ENCODE measurements at regions not wholly inside any gene's neighbourhood (a gene's known extent, or its start where the extent isn't known, plus 50 kb on each side); places are given as distances from the start of the nearest gene placed in this dataset.

DNA sequence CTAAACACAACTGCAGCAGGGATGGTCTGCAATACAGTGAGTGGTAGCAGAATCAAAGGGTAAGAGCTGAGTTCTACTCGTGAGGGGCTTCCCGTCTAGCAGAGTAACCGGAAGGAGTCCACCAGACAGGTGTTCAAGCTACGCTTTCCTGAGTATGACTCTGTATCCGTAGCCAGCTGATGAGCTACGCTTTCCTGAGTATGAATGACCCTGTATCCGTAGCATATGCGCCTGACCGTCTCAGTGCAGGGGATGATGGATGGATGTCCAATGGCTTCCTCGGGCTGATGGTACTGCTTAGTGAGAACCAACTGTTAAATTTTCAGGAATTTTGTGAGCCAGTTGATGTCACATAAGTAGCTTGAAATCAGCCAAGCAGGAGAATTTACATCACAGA lies 244.1 kb upstream of the MYT1L start:
- Mint-ChIP-seq H3K4me1 (no peaks in the 10 kb centered on the region), H3K36me3 (no peaks in the 10 kb centered on the region), H3K9me3 (no peaks in the 10 kb centered on the region), H3K4me3 (no peak overlapping the region), H3K27ac (no peak overlapping the region), H3K27me3 (ENCODE audit: low read depth in 2 of 2) (no peaks in the 10 kb centered on the region)
- H3K4me1 ChIP-seq (ENCODE audit: control insufficient read depth, insufficient read depth, low read length) = no peaks in the 10 kb centered on the region
- no peaks in the 10 kb centered on the region for H3K27me3 ChIP-seq (ENCODE audit: control insufficient read depth, insufficient read depth, low read length)
- H3K4me3 ChIP-seq (ENCODE audit: low read length) = no peak overlapping the region
- H3K36me3 ChIP-seq (ENCODE audit: control insufficient read depth, insufficient read depth, low read length) = no peaks in the 10 kb centered on the region
- intact Hi-C loops (cut with micrococcal nuclease) = no loop called here
- ATAC-seq (no peak), DNase-seq (no peak)
- no peak overlapping the region for H3K27ac ChIP-seq (ENCODE audit: low read length)
- H3K9me3 ChIP-seq (ENCODE audit: control insufficient read depth, insufficient read depth, low read length) = no peaks in the 10 kb centered on the region
- TF ChIP-seq, protein P1, sequence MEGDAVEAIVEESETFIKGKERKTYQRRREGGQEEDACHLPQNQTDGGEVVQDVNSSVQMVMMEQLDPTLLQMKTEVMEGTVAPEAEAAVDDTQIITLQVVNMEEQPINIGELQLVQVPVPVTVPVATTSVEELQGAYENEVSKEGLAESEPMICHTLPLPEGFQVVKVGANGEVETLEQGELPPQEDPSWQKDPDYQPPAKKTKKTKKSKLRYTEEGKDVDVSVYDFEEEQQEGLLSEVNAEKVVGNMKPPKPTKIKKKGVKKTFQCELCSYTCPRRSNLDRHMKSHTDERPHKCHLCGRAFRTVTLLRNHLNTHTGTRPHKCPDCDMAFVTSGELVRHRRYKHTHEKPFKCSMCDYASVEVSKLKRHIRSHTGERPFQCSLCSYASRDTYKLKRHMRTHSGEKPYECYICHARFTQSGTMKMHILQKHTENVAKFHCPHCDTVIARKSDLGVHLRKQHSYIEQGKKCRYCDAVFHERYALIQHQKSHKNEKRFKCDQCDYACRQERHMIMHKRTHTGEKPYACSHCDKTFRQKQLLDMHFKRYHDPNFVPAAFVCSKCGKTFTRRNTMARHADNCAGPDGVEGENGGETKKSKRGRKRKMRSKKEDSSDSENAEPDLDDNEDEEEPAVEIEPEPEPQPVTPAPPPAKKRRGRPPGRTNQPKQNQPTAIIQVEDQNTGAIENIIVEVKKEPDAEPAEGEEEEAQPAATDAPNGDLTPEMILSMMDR (IDR thresholded peaks at IDR 0.05) = no peak
- 95% methylated on average over 10 of the region's 10 CpGs for WGBS (ENCODE audit: insufficient coverage)

DNA sequence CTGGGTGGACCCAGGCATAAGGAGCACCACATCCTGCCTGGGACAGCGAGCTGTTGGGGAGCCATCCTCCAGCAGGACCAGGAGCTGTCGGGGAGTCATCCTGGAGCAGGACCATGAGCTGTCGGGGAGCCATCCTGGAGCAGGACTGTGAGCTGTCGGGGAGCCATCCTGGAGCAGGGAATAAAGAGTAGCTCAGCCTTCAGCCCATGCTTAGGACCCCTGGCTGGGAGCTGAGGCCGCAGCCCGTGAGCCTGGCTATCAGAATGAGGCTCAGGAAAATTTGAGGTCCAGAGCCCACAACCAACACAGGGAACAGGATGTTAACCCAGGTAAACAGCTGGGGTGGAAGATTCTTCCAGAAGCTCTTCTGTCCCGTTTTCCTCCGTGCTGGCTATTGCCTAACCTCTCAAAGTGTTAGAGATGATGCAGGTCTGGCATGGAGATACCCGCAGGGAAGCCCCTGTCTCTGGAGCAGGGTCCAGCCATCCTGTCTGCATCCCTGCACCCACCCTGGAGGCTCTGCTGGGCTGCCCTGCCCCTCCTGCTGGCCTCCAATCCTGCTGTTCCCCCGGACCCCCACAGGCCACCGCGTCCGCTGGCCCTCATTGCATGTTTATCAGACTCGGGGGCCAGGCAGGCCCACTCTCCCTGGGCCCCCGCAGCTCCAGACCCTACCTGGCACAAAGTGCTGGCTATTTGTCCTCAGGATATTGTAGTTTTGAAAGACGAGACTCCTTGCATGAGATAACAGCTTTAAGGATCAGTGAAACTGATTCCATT lies 243.5 kb upstream of the MYT1L start:
- no peak overlapping the region for H3K4me3 ChIP-seq (ENCODE audit: low read length)
- no peaks in the 10 kb centered on the region for H3K36me3 Mint-ChIP-seq
- 89% methylated on average over 15 of the region's 16 CpGs for WGBS (ENCODE audit: insufficient coverage)
- H3K27me3 ChIP-seq (ENCODE audit: control insufficient read depth, insufficient read depth, low read length) = no peaks in the 10 kb centered on the region
- DNase-seq (no peak), ATAC-seq (no peak)
- H3K27ac Mint-ChIP-seq = no peak overlapping the region
- H3K9me3 ChIP-seq (ENCODE audit: control insufficient read depth, insufficient read depth, low read length) = no peaks in the 10 kb centered on the region
- no peaks in the 10 kb centered on the region for H3K27me3 Mint-ChIP-seq (ENCODE audit: low read depth in 2 of 2)
- H3K9me3 Mint-ChIP-seq = no peaks in the 10 kb centered on the region
- TF ChIP-seq, protein P1 (IDR thresholded peaks at IDR 0.05) = no peak
- H3K4me3 Mint-ChIP-seq = no peak overlapping the region
- no peaks in the 10 kb centered on the region for H3K4me1 Mint-ChIP-seq
- no peaks in the 10 kb centered on the region for H3K36me3 ChIP-seq (ENCODE audit: control insufficient read depth, insufficient read depth, low read length)
- no peaks in the 10 kb centered on the region for H3K4me1 ChIP-seq (ENCODE audit: control insufficient read depth, insufficient read depth, low read length)
- no peak overlapping the region for H3K27ac ChIP-seq (ENCODE audit: low read length)
- intact Hi-C loops (cut with micrococcal nuclease) = no loop called here

DNA sequence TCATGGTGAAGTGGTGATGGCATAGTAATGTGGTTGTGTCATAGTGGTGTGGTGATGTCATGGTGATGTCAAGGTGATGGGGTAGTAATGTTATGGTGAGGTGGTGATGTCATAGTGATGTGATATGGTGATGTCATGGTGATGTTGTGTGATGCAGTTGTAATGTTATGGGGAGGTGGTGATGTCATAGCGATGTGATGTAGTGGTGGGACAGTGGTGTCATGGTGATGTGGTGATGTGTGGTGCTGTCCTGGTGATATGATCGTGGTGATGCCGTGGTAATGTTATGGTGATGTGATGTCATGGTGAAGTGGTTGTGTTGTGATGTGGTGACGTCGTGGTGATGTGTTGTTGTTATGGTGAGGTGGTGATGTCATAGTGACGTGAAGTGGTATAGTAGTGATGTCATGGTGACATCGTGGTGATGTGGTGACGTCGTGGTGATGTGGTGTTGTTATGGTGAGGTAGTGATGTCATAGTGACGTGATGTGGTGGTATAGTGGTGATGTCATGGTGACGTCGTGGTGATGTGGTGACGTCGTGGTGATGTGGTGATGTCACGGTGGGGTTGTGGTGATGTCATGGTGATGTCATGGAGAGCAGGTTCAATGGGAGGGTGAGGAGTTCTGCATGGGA lies 242.7 kb upstream of the MYT1L start:
- no peak overlapping the region for H3K27ac Mint-ChIP-seq
- no peak overlapping the region for H3K4me3 ChIP-seq (ENCODE audit: low read length)
- no peak overlapping the region for H3K4me3 Mint-ChIP-seq
- no peaks in the 10 kb centered on the region for H3K4me1 Mint-ChIP-seq
- ATAC-seq (no peak), DNase-seq (no peak)
- H3K9me3 ChIP-seq (ENCODE audit: control insufficient read depth, insufficient read depth, low read length) = no peaks in the 10 kb centered on the region
- H3K27me3 ChIP-seq (ENCODE audit: control insufficient read depth, insufficient read depth, low read length) = no peaks in the 10 kb centered on the region
- 96% methylated on average over 15 of the region's 15 CpGs for WGBS (ENCODE audit: insufficient coverage)
- TF ChIP-seq, protein P1 (IDR thresholded peaks at IDR 0.05) = no peak
- intact Hi-C loops (cut with micrococcal nuclease) = no loop called here
- H3K4me1 ChIP-seq (ENCODE audit: control insufficient read depth, insufficient read depth, low read length) = no peaks in the 10 kb centered on the region
- H3K27me3 Mint-ChIP-seq (ENCODE audit: low read depth in 2 of 2) = no peaks in the 10 kb centered on the region
- no peaks in the 10 kb centered on the region for H3K9me3 Mint-ChIP-seq
- no peaks in the 10 kb centered on the region for H3K36me3 Mint-ChIP-seq
- no peak overlapping the region for H3K27ac ChIP-seq (ENCODE audit: low read length)
- H3K36me3 ChIP-seq (ENCODE audit: control insufficient read depth, insufficient read depth, low read length) = no peaks in the 10 kb centered on the region
